Stimulated activated CD4-positive, alpha-beta T cell treated with anti-CD3 and anti-CD28 coated beads, Interleukin-15, amount 100 ng/mL, for 48 hours (primary cell): ENCODE measurements at regions not wholly inside any gene's neighbourhood (a gene's known extent, or its start where the extent isn't known, plus 50 kb on each side); places are given as distances from the start of the nearest gene placed in this dataset.

Experiments
- DNase-seq, 2 donors: peaks; one replicate each; pipeline ENCODE4 v3.0.0-alpha.2; 2020; ENCODE audit warnings: low read depth in 2 of 2

GRCh38 chr2:120606280-120606679 is 129.4 kb upstream of the GLI2 start:
- DNase-seq: no peak

- DNase-seq: no peak
Observed at GRCh38 chr2:120606931-120607330, 128.7 kb upstream of the GLI2 start.

GRCh38 chr2:120607506-120607905 is 128.2 kb upstream of the GLI2 start:
- DNase-seq: no peak

- DNase-seq: no peak
Observed at GRCh38 chr2:120607996-120608395, 127.7 kb upstream of the GLI2 start.

GRCh38 chr2:120609826-120610395 is 125.8 kb upstream of the GLI2 start:
- no peak for DNase-seq

- DNase-seq: no peak
Observed at GRCh38 chr2:120611016-120611415, 124.7 kb upstream of the GLI2 start.

GRCh38 chr2:120611961-120612360 is 123.7 kb upstream of the GLI2 start:
- DNase-seq: no peak

- no peak for DNase-seq
Observed at GRCh38 chr2:120612471-120612870, 123.2 kb upstream of the GLI2 start.

GRCh38 chr2:120612931-120613330 is 122.7 kb upstream of the GLI2 start:
- no peak for DNase-seq

- DNase-seq: no peak
Observed at GRCh38 chr2:120613742-120614571, 121.7 kb upstream of the GLI2 start.

GRCh38 chr2:120614901-120615300 is 120.8 kb upstream of the GLI2 start:
- DNase-seq: no peak

GRCh38 chr2:120616261-120616660 is 119.4 kb upstream of the GLI2 start:
- DNase-seq: no peak

GRCh38 chr2:120617055-120617454 is 118.6 kb upstream of the GLI2 start:
- DNase-seq: no peak

GRCh38 chr2:120618830-120619229 is 116.8 kb upstream of the GLI2 start:
- DNase-seq: no peak

GRCh38 chr2:120619579-120619978 is 116.1 kb upstream of the GLI2 start:
- no peak for DNase-seq

- no peak for DNase-seq
Observed at GRCh38 chr2:120620025-120620793, 115.5 kb upstream of the GLI2 start.

- no peak for DNase-seq
Observed at GRCh38 chr2:120622159-120622869, 113.4 kb upstream of the GLI2 start.

GRCh38 chr2:120622886-120623753 is 112.5 kb upstream of the GLI2 start:
- no peak for DNase-seq

- no peak for DNase-seq
Observed at GRCh38 chr2:120624061-120624737, 111.5 kb upstream of the GLI2 start.

GRCh38 chr2:120624738-120625446 is 110.8 kb upstream of the GLI2 start:
- DNase-seq: no peak
